Neural crest cell (in vitro differentiated cells): ENCODE measurements at regions not wholly inside any gene's neighbourhood (a gene's known extent, or its start where the extent isn't known, plus 50 kb on each side); places are given as distances from the start of the nearest gene placed in this dataset.
"Not testable (repeated sequence)": the region's sequence is repeated elsewhere in the genome, so short reads cannot be mapped to it uniquely, and the experiment has no call there.

Experiments
- DNase-seq: peaks from one replicate; pipeline ENCODE4 v3.0.0; 2021; ENCODE audit warnings: low read depth, mixed read lengths, low spot score
- H3K27ac Mint-ChIP-seq: one replicate; pipeline ENCODE4 v1.8.0; 2021; ENCODE audit warnings: mild to moderate bottlenecking, mixed read lengths; ENCODE audit not compliant: unreplicated experiment
- H3K27me3 Mint-ChIP-seq: 2 replicates; pipeline ENCODE4 v1.8.0; 2021; ENCODE audit warnings: low read depth, mild to moderate bottlenecking, mixed read lengths
- H3K36me3 Mint-ChIP-seq: 2 replicates; pipeline ENCODE4 v1.8.0; 2021; ENCODE audit warnings: low read depth, mild to moderate bottlenecking, mixed read lengths
- H3K4me1 Mint-ChIP-seq: 2 replicates; pipeline ENCODE4 v1.8.0; 2021; ENCODE audit warnings: mixed read lengths
- H3K4me3 Mint-ChIP-seq: one replicate; pipeline ENCODE4 v1.8.0; 2021; ENCODE audit warnings: mild to moderate bottlenecking, mixed read lengths
- H3K9me3 Mint-ChIP-seq: 2 replicates; pipeline ENCODE4 v1.8.0; 2021; ENCODE audit warnings: mixed read lengths
- TF ChIP-seq, protein P1 (sequence below): fragments of 200-600 bp; sonication (generic); conservative IDR thresholded peaks from 2 replicates; pipeline ENCODE4 v1.5.0; 2021; ENCODE audit warnings: antibody characterized with exemption, mild to moderate bottlenecking

DNA sequence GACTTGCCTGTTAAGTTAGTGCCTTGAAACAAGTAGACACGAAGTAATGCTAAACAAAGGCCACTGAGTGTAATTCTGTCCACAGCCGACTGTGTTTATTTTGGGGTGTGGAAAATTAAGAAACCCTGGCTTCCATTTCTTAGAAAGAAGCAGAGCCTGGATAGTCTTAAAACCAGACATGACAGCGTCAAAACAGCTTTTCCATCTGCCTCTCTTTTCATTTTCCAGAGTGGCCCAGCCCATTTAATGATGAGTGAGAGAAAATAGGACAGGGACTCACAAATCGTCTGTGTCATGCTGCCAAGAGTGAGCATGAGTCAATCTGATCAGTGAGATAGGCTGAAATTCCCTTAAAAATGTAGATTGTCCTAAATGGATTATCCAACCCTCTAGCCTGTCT, 485.9 kb downstream of the JRKL start:
- Mint-ChIP-seq H3K4me3 (no peak overlapping the region), H3K4me1 (no peaks in the 10 kb centered on the region), H3K27me3 (no peaks in the 10 kb centered on the region), H3K36me3 (no peaks in the 10 kb centered on the region), H3K27ac (no peak overlapping the region), H3K9me3 (no peaks in the 10 kb centered on the region)
- TF ChIP-seq, protein P1, sequence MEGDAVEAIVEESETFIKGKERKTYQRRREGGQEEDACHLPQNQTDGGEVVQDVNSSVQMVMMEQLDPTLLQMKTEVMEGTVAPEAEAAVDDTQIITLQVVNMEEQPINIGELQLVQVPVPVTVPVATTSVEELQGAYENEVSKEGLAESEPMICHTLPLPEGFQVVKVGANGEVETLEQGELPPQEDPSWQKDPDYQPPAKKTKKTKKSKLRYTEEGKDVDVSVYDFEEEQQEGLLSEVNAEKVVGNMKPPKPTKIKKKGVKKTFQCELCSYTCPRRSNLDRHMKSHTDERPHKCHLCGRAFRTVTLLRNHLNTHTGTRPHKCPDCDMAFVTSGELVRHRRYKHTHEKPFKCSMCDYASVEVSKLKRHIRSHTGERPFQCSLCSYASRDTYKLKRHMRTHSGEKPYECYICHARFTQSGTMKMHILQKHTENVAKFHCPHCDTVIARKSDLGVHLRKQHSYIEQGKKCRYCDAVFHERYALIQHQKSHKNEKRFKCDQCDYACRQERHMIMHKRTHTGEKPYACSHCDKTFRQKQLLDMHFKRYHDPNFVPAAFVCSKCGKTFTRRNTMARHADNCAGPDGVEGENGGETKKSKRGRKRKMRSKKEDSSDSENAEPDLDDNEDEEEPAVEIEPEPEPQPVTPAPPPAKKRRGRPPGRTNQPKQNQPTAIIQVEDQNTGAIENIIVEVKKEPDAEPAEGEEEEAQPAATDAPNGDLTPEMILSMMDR, result no peak
- no peak for DNase-seq

DNA sequence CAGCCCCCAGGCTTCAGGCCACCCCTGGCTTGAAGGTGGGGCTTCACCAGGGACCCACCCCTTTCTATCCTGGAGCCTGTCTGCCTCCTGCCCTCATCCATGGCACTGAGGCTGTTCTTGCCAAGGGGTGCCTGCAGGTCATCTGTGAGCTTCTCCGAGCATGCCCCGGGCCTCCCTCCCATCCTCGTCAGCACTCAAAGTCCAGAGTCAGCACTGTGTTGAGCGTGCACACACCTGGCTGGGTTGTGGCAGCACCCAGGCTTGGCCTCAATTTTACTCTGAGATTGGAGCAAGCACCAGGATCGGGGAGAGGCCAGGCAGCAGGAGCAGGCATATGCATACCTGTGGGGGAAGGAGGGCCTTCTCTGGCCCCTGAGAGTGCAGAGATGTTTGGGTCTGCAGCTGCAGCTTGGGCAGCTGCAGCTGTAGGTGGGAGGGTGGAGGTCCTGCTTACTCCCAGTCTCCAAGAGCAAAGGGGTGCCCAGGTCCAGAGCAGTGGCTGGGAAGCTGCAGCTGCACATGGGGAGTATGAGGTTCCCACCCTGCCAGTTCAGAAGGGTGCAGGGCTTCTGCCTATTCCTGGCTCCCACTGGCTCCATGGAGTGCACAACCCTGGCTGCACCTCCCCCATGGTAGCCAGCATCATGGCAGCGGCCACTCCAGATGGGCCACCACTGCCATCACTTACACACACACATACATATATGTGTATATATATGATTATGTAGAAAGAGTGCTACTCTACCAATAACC, 488.7 kb downstream of the JRKL start:
- Mint-ChIP-seq H3K4me1 (no peaks in the 10 kb centered on the region), H3K36me3 (no peaks in the 10 kb centered on the region), H3K27me3 (no peaks in the 10 kb centered on the region), H3K9me3 (no peaks in the 10 kb centered on the region), H3K4me3 (no peak overlapping the region), H3K27ac (no peak overlapping the region)
- TF ChIP-seq, protein P1, result no peak
- DNase-seq, result no peak

DNA sequence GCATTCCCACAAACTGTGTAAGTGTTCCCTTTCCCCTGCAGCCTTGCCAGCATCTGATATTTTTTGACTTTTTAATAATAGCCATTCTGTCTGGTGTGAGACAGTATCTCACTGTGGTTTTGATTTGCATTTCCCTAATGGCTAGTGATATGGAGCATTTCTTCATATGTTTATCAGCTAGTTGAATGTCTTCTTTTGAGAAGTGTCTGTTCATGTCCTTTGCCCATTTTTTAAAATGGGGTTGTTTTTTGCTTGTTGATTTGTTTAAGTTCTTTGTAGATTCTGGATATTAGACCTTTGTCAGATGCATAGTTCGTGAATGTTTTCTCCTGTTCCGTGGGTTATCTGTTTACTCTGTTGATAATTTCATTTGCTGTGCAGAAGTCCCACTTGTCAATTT, 492.8 kb downstream of the JRKL start:
- not testable (repeated sequence) for H3K36me3 Mint-ChIP-seq, H3K27ac Mint-ChIP-seq, DNase-seq, H3K4me3 Mint-ChIP-seq, H3K27me3 Mint-ChIP-seq, H3K9me3 Mint-ChIP-seq, H3K4me1 Mint-ChIP-seq

DNA sequence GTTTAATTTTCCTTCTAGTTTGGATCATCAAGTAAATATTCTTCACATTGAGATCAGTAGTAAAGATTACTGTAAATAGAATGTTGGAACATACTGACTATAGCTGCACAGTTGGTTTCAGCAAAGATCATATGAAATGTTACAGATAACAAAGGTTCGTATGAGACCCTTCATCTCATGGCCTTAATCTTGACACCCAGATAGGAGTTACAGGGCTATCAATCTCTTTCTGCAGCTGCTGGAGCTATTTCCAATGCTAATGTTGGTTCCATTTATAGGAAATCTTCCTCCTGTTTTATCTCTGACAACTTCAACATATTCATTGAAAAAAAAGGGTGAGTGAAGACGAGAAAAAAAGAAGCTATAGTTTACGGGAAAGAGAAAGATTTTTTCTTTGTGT, 495.6 kb downstream of the JRKL start:
- Mint-ChIP-seq H3K27me3 (no peaks in the 10 kb centered on the region), H3K27ac (no peak overlapping the region), H3K4me1 (no peaks in the 10 kb centered on the region), H3K36me3 (no peaks in the 10 kb centered on the region), H3K9me3 (no peaks in the 10 kb centered on the region), H3K4me3 (no peak overlapping the region)
- TF ChIP-seq, protein P1, result no peak
- no peak for DNase-seq

DNA sequence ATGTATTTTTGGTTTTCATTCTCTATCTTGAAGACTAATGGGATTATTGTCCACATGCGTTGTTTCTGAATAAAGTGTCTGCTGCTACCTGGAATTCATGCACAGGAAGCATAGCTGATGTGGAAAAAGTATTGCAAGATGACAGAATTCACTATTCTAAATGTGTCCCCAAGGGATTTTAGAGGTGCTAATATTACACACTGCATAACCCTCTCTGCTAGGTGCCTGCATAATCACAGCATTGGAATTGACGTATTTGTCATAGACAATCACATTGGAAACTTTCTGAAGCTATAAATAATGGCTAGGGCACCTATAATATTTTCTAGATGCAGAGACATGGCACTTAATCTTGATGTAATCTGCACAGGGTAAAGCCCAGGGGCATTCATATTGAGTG, 496.1 kb downstream of the JRKL start:
- Mint-ChIP-seq H3K9me3 (no peaks in the 10 kb centered on the region), H3K27ac (no peak overlapping the region), H3K4me1 (no peaks in the 10 kb centered on the region), H3K27me3 (no peaks in the 10 kb centered on the region), H3K36me3 (no peaks in the 10 kb centered on the region), H3K4me3 (no peak overlapping the region)
- DNase-seq, result no peak
- TF ChIP-seq, protein P1, result no peak

DNA sequence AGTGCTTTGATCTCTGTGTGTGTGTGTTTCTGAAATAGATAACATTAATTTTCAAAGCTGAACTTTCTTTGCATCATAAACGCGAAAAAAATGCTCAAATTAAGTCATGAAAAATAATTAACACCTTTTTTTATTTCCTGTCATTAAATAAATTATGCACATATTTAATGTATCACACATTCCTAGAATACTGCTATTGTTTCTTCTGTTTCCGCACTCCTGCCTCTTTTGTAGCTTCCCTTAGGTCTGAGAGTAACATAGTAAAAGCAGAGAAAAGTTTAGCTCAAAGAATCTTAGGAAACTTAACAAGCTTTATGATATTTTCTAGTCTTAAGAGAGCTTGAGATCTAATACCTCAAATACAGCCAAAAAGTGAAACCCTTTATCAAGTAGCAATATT, 504.2 kb downstream of the JRKL start:
- peaks cover 9% of the 10 kb centered on the region for H3K4me1 Mint-ChIP-seq
- DNase-seq, result no peak
- no peaks in the 10 kb centered on the region for H3K36me3 Mint-ChIP-seq
- no peak overlapping the region for H3K4me3 Mint-ChIP-seq
- H3K27ac Mint-ChIP-seq, result no peak overlapping the region
- H3K9me3 Mint-ChIP-seq, result no peaks in the 10 kb centered on the region
- H3K27me3 Mint-ChIP-seq, result no peaks in the 10 kb centered on the region
- TF ChIP-seq, protein P1, result no peak
